Suprapubic skin (tissue), 4 donors: ENCODE measurements at regions not wholly inside any gene's neighbourhood (a gene's known extent, or its start where the extent isn't known, plus 50 kb on each side); places are given as distances from the start of the nearest gene placed in this dataset.

Experiments
- DNase-seq, 2 donors: peaks; one replicate each; pipeline ENCODE4 v3.0.0-alpha.2; 2019; ENCODE audit warnings: low spot score in 2 of 2
- H3K27ac ChIP-seq: fragments of 200-600 bp; sonication (generic); one replicate; pipeline ENCODE4 v1.5.1; 2019
- H3K27me3 ChIP-seq: fragments of 200-600 bp; sonication (generic); one replicate; pipeline ENCODE4 v1.5.1; 2019
- H3K36me3 ChIP-seq: fragments of 200-600 bp; sonication (generic); one replicate; pipeline ENCODE4 v1.5.1; 2019
- H3K4me1 ChIP-seq: fragments of 200-600 bp; sonication (generic); one replicate; pipeline ENCODE4 v1.5.1; 2019
- H3K4me3 ChIP-seq: fragments of 200-600 bp; sonication (generic); one replicate; pipeline ENCODE4 v1.5.1; 2019; ENCODE audit warnings: mild to moderate bottlenecking
- H3K9me3 ChIP-seq: fragments of 200-600 bp; sonication (generic); one replicate; pipeline ENCODE4 v1.5.1; 2019
- EP300 ChIP-seq: sonication (generic); formaldehyde crosslinking; IDR thresholded peaks from one replicate; pipeline ENCODE4 v1.6.1; 2017; ENCODE audit warnings: antibody characterized with exemption
- POLR2A ChIP-seq, 2 donors: fragments of 450-650 bp; IDR thresholded peaks; one replicate each; pipeline ENCODE4 v1.6.1; 2017; ENCODE audit warnings: antibody characterized with exemption in 2 of 2, mild to moderate bottlenecking in 2 of 2, moderate library complexity in 2 of 2
- POLR2AphosphoS5 ChIP-seq, 3 donors: sonication (generic); formaldehyde crosslinking; IDR thresholded peaks; one replicate each; pipeline ENCODE4 v1.6.1; 2017; ENCODE audit warnings: antibody characterized with exemption in 3 of 3
- WGBS: methylation state at CpG from one replicate; pipeline ENCODE4 v1.1.5; 2018; 5-methylcytosine and 5-hydroxymethylcytosine counted together
- TF ChIP-seq, protein P1 (sequence below), 2 donors: fragments of 200-600 bp in 1 of 2; fragments of 450-650 bp in 1 of 2; sonication (generic) in 1 of 2; IDR thresholded peaks; one replicate each; pipeline ENCODE4 v1.5.1; 2016 to 2019; ENCODE audit warnings: antibody characterized with exemption in 2 of 2, mild to moderate bottlenecking in 1 of 2, moderate library complexity in 1 of 2

DNA sequence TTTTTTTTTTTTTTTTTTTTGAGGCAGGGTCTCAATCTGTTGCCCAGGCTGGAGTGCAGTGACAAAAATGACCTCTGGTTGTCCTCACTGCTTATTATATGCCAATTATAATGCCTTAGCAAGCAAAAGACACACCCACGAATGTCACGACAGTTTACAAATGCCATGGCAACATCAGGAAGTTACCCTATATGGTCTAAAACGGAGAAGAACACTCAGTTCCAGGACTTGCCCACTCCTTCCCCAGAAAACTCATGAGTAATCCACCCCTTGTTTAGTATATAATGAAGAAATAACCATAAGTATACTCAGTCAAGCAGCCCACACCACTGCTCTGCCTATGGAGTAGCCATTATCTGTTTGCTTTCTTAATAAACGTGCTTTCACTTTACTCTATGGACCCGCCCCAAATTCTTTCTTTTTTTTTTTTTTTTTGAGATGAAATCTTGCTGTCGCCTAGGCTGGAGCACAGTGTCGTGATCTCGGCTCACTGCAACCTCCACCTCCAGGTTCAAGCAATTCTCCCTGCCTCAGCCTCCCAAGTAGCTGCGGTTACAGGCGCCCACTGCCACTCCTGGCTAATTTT, 106.2 kb downstream of the SMIM20 start:
- Histone ChIP-seq H3K36me3 (no peaks in the 10 kb centered on the region), H3K4me3 (no peak overlapping the region), H3K27me3 (no peaks in the 10 kb centered on the region), H3K9me3 (no peaks in the 10 kb centered on the region), H3K27ac (no peak overlapping the region), H3K4me1 (peaks cover 32% of the 10 kb centered on the region)
- no peak for DNase-seq
- WGBS: 34% methylated on average over 10 of the region's 10 CpGs
- TF ChIP-seq POLR2AphosphoS5 (IDR thresholded peaks at IDR 0.05) (no peak), POLR2A (IDR thresholded peaks at IDR 0.05) (no peak), EP300 (no peak)
- TF ChIP-seq, protein P1, sequence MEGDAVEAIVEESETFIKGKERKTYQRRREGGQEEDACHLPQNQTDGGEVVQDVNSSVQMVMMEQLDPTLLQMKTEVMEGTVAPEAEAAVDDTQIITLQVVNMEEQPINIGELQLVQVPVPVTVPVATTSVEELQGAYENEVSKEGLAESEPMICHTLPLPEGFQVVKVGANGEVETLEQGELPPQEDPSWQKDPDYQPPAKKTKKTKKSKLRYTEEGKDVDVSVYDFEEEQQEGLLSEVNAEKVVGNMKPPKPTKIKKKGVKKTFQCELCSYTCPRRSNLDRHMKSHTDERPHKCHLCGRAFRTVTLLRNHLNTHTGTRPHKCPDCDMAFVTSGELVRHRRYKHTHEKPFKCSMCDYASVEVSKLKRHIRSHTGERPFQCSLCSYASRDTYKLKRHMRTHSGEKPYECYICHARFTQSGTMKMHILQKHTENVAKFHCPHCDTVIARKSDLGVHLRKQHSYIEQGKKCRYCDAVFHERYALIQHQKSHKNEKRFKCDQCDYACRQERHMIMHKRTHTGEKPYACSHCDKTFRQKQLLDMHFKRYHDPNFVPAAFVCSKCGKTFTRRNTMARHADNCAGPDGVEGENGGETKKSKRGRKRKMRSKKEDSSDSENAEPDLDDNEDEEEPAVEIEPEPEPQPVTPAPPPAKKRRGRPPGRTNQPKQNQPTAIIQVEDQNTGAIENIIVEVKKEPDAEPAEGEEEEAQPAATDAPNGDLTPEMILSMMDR (IDR thresholded peaks at IDR 0.05): no peak

DNA sequence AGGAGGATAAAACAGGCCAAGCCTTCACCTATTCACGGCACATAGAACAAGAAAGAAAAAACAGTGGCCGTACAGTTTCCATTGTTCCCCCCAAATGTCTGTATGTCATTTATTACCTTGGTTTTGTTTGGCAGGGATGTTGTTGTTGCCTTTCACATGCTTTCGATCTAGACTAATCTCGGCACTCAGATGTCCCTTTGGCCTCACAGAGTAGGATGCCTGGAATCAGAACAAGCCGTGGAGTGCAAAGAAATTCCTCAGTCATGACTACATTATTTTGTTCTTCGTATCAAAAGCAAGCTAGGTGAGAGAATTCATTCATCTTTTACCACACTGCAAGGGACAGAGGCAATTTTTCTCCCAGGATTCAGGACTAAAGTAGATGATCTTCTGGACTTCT, 106.9 kb downstream of the SMIM20 start:
- H3K36me3 ChIP-seq: no peaks in the 10 kb centered on the region
- H3K9me3 ChIP-seq: no peaks in the 10 kb centered on the region
- no peak for TF ChIP-seq POLR2AphosphoS5 (IDR thresholded peaks at IDR 0.05)
- TF ChIP-seq EP300: no peak
- TF ChIP-seq, protein P1 (IDR thresholded peaks at IDR 0.05): no peak
- no peak for TF ChIP-seq POLR2A (IDR thresholded peaks at IDR 0.05)
- DNase-seq: no peak
- WGBS: 68% methylated on average over 6 of the region's 6 CpGs
- no peak overlapping the region for H3K27ac ChIP-seq
- H3K4me1 ChIP-seq: peaks cover 25% of the 10 kb centered on the region
- H3K27me3 ChIP-seq: no peaks in the 10 kb centered on the region
- H3K4me3 ChIP-seq: no peak overlapping the region

GRCh38 chr4:26021417-26022345, 107.7 kb downstream of the SMIM20 start:
- no peak for DNase-seq
- no peak for TF ChIP-seq POLR2A (IDR thresholded peaks at IDR 0.05)
- no peak for TF ChIP-seq EP300
- TF ChIP-seq, protein P1 (IDR thresholded peaks at IDR 0.05): no peak
- TF ChIP-seq POLR2AphosphoS5 (IDR thresholded peaks at IDR 0.05): no peak
- Histone ChIP-seq H3K27me3 (no peaks in the 10 kb centered on the region), H3K36me3 (no peaks in the 10 kb centered on the region), H3K9me3 (no peaks in the 10 kb centered on the region), H3K27ac (peak overlapping the region; percentile 47), H3K4me3 (no peak overlapping the region), H3K4me1 (peaks cover 24% of the 10 kb centered on the region)
- 43% methylated on average over 8 of the region's 8 CpGs for WGBS

GRCh38 chr4:26022346-26023202, 108.6 kb downstream of the SMIM20 start:
- no peak overlapping the region for H3K4me3 ChIP-seq
- no peaks in the 10 kb centered on the region for H3K36me3 ChIP-seq
- WGBS: 27% methylated on average over 7 of the region's 7 CpGs
- TF ChIP-seq EP300 (no peak), POLR2AphosphoS5 (IDR thresholded peaks at IDR 0.05) (no peak), POLR2A (IDR thresholded peaks at IDR 0.05) (no peak)
- TF ChIP-seq, protein P1 (IDR thresholded peaks at IDR 0.05): no peak
- peak overlapping the region; percentile 47 for H3K27ac ChIP-seq
- H3K27me3 ChIP-seq: no peaks in the 10 kb centered on the region
- no peaks in the 10 kb centered on the region for H3K9me3 ChIP-seq
- DNase-seq: no peak
- peaks cover 24% of the 10 kb centered on the region for H3K4me1 ChIP-seq
